Colonic mucosa (tissue), 4 donors: ENCODE measurements at regions not wholly inside any gene's neighbourhood (a gene's known extent, or its start where the extent isn't known, plus 50 kb on each side); places are given as distances from the start of the nearest gene placed in this dataset.
A peak's percentile ranks its signal among the peaks of the same experiment; 100 is the strongest.

Experiments used
- DNase-seq: peaks from one replicate; pipeline ENCODE4 v3.0.0-alpha.2; 2020
- H3K27ac ChIP-seq: fragments of 200-600 bp; one replicate; pipeline ENCODE4 v1.8.0; 2021
- H3K27me3 ChIP-seq: fragments of 200-600 bp; one replicate; pipeline ENCODE4 v1.8.0; 2021
- H3K36me3 ChIP-seq: fragments of 200-600 bp; one replicate; pipeline ENCODE4 v1.8.0; 2021
- H3K4me1 ChIP-seq: fragments of 200-600 bp; one replicate; pipeline ENCODE4 v1.8.0; 2021; ENCODE audit warnings: mild to moderate bottlenecking
- H3K4me3 ChIP-seq: fragments of 200-600 bp; one replicate; pipeline ENCODE4 v1.8.0; 2021
- H3K9ac ChIP-seq, 2 donors: one replicate each; pipeline ENCODE4 v1.7.0; 2013; ENCODE audit warnings: control low read depth in 2 of 2, low read depth in 2 of 2, low read length in 2 of 2
- H3K9me3 ChIP-seq: fragments of 200-600 bp; one replicate; pipeline ENCODE4 v1.8.0; 2021
- CTCF ChIP-seq: fragments of 200-600 bp; IDR thresholded peaks from one replicate; pipeline ENCODE4 v1.8.0; 2022; ENCODE audit warnings: antibody characterized with exemption, mild to moderate bottlenecking
- intact Hi-C: fragments of 100-400 bp; cut with DNase I; formaldehyde crosslinking; loops from one replicate; pipeline ENCODE4 v1.14.1; 2022
- donor health status: healthy.
- donor health status: DM: no; HTN: no; CAD: no.
- donor health status: DM: no; HTN: no; CAD: no.

- H3K27me3 ChIP-seq = no peaks in the 10 kb centered on the region
- peak overlapping the region; percentile 81 for H3K27ac ChIP-seq
- H3K9me3 ChIP-seq = no peaks in the 10 kb centered on the region
- intact Hi-C loops = no loop called here
- TF ChIP-seq CTCF = no peak
- DNase-seq = no peak
- peak overlapping the region in 1 of 2 donors; percentile 67 for H3K9ac ChIP-seq
- peaks cover 3% of the 10 kb centered on the region for H3K4me1 ChIP-seq
- no peak overlapping the region for H3K4me3 ChIP-seq
- no peaks in the 10 kb centered on the region for H3K36me3 ChIP-seq
These were observed 250.2 kb upstream of the RREB1 start for GRCh38 chr6:6857528-6857927.

GRCh38 chr6:6858533-6858982 lies 249.2 kb upstream of the RREB1 start:
- Histone ChIP-seq H3K27ac (peak overlapping the region; percentile 81), H3K9ac (no peak overlapping the region), H3K27me3 (no peaks in the 10 kb centered on the region), H3K4me1 (peaks cover 3% of the 10 kb centered on the region), H3K4me3 (no peak overlapping the region), H3K36me3 (no peaks in the 10 kb centered on the region), H3K9me3 (no peaks in the 10 kb centered on the region)
- intact Hi-C loops = no loop called here
- no peak for DNase-seq
- no peak for TF ChIP-seq CTCF

- Histone ChIP-seq H3K9me3 (no peaks in the 10 kb centered on the region), H3K27me3 (no peaks in the 10 kb centered on the region), H3K4me1 (peaks cover 3% of the 10 kb centered on the region), H3K4me3 (no peak overlapping the region), H3K36me3 (no peaks in the 10 kb centered on the region), H3K27ac (peak overlapping the region; percentile 26), H3K9ac (no peak overlapping the region)
- DNase-seq = no peak
- intact Hi-C loops = no loop called here
- TF ChIP-seq CTCF = no peak
These were observed 248.7 kb upstream of the RREB1 start for GRCh38 chr6:6859105-6859504.

GRCh38 chr6:6859722-6860121 lies 248.0 kb upstream of the RREB1 start:
- H3K4me3 ChIP-seq = no peak overlapping the region
- peaks cover 3% of the 10 kb centered on the region for H3K4me1 ChIP-seq
- no peak overlapping the region for H3K9ac ChIP-seq
- no peaks in the 10 kb centered on the region for H3K36me3 ChIP-seq
- no peaks in the 10 kb centered on the region for H3K27me3 ChIP-seq
- intact Hi-C loops = no loop called here
- no peak for DNase-seq
- TF ChIP-seq CTCF = no peak
- no peak overlapping the region for H3K27ac ChIP-seq
- H3K9me3 ChIP-seq = no peaks in the 10 kb centered on the region

- H3K4me3 ChIP-seq = no peak overlapping the region
- no peak for DNase-seq
- no peaks in the 10 kb centered on the region for H3K27me3 ChIP-seq
- no peak overlapping the region for H3K9ac ChIP-seq
- intact Hi-C loops = no loop called here
- H3K36me3 ChIP-seq = no peaks in the 10 kb centered on the region
- peaks cover 3% of the 10 kb centered on the region for H3K4me1 ChIP-seq
- no peak for TF ChIP-seq CTCF
- H3K27ac ChIP-seq = peak overlapping the region; percentile 63
- no peaks in the 10 kb centered on the region for H3K9me3 ChIP-seq
These were observed 246.9 kb upstream of the RREB1 start for GRCh38 chr6:6860863-6861262.
